GM12878 (cell line): ENCODE measurements at regions not wholly inside any gene's neighbourhood (a gene's known extent, or its start where the extent isn't known, plus 50 kb on each side); places are given as distances from the start of the nearest gene placed in this dataset.

ENCODE experiments used
- ATAC-seq: fragments of 200-7000 bp; cut with Tn5 transposase; 3 replicates; pipeline ENCODE4 v1.9.1; 2020; ENCODE audit warnings: mild to moderate bottlenecking, moderate library complexity
- BruUV-seq: library from RNA; stranded (reverse); fragments of 400-500 nt; replicated peaks from 2 replicates; lab custom pipeline; 2021; lab: Mats Ljungman, UMichigan
- CTCF ChIA-PET: fragments of 300-600 bp; sonication (Branson Sonifier 250); formaldehyde crosslinking; extraction: SDS; loops from one replicate; lab custom pipeline; 2021; ENCODE audit warnings: inconsistent platforms; lab: Yijun Ruan, JAX
- POLR2A ChIA-PET: fragments of 350-600 bp; formaldehyde crosslinking; extraction: SDS; loops from one replicate; lab custom pipeline; 2021; ENCODE audit warnings: inconsistent platforms; lab: Charles Lee
- RAD21 ChIA-PET: fragments of 300-600 bp; sonication (Branson Sonifier 250); formaldehyde crosslinking; loops from one replicate; lab custom pipeline; 2023; ENCODE audit warnings: antibody characterized with exemption; ENCODE audit not compliant: unreplicated experiment; lab: Charles Lee
- SMC1A ChIA-PET: fragments of 300-600 bp; sonication (Branson Sonifier 250); formaldehyde crosslinking; loops from one replicate; lab custom pipeline; 2023; ENCODE audit not compliant: unreplicated experiment, uncharacterized antibody; lab: Charles Lee
- DNase-seq: peaks from one replicate; pipeline ENCODE4 v3.0.0-alpha.2; 2011; ENCODE audit warnings: low read depth, low spot score
- FAIRE-seq: peaks from 3 replicates; lab custom pipeline; 2011; peaks lifted over from hg19 to GRCh38; lab: Jason Lieb, UNC
- H2AFZ ChIP-seq: 2 replicates; pipeline ENCODE4 v1.6.0; 2011; ENCODE audit warnings: low read depth, low read length, control low read depth; ENCODE audit not compliant: control insufficient read depth
- H3K27ac ChIP-seq: 2 replicates; pipeline ENCODE4 v1.5.1; 2011; ENCODE audit warnings: control low read depth; ENCODE audit not compliant: control insufficient read depth, insufficient read depth
- H3K27me3 ChIP-seq, 2 experiments: replicated peaks in 1 of 2; 2 replicates each; pipeline versions ENCODE4 v1.6.0 to v1.6.1; 2011; ENCODE audit warnings: low read length in 1 of 2; ENCODE audit not compliant: control insufficient read depth in 2 of 2, insufficient read depth in 2 of 2
- H3K36me3 ChIP-seq, 2 experiments: 2 replicates each; pipeline ENCODE4 v1.5.1; 2011; ENCODE audit warnings: low read length in 1 of 2; ENCODE audit not compliant: control insufficient read depth in 2 of 2, insufficient read depth in 2 of 2
- H3K4me1 ChIP-seq: 2 replicates; pipeline ENCODE4 v1.6.1; 2011; ENCODE audit warnings: mild to moderate bottlenecking, low read length, moderate library complexity, mixed read lengths; ENCODE audit not compliant: control insufficient read depth, insufficient read depth
- H3K4me2 ChIP-seq: 2 replicates; pipeline ENCODE4 v1.6.0; 2011; ENCODE audit warnings: control low read depth; ENCODE audit not compliant: control insufficient read depth, insufficient read depth
- H3K4me3 ChIP-seq: fragments of 200-600 bp; sonication (generic); 2 replicates; pipeline ENCODE4 v1.5.1; 2016
- H3K79me2 ChIP-seq: 2 replicates; pipeline ENCODE4 v1.6.0; 2011; ENCODE audit warnings: low read length; ENCODE audit not compliant: control insufficient read depth, insufficient read depth
- H3K9ac ChIP-seq: 2 replicates; pipeline ENCODE4 v1.8.0; 2011; ENCODE audit warnings: low read length, control low read depth, mixed read lengths; ENCODE audit not compliant: control insufficient read depth, insufficient read depth
- H3K9me3 ChIP-seq: replicated peaks from 3 replicates; pipeline ENCODE4 v1.5.1; 2011; ENCODE audit warnings: mild to moderate bottlenecking, low read length; ENCODE audit not compliant: control insufficient read depth, insufficient read depth
- H4K20me1 ChIP-seq: 2 replicates; pipeline ENCODE4 v1.6.0; 2011; ENCODE audit not compliant: control insufficient read depth, insufficient read depth
- ATF7 ChIP-seq: fragments of 450-650 bp; IDR thresholded peaks from 2 replicates; pipeline ENCODE4 v1.6.1; 2016; ENCODE audit warnings: low read depth, mild to moderate bottlenecking
- ETV6 ChIP-seq, 2 experiments: fragments of 450-650 bp in 1 of 2; IDR thresholded peaks in 1 of 2; conservative IDR thresholded peaks in 1 of 2; 2 replicates each; pipeline ENCODE4 v1.6.1; 2014; ENCODE audit warnings: antibody characterized with exemption in 1 of 2, borderline replicate concordance in 1 of 2, low read depth in 1 of 2, mild to moderate bottlenecking in 1 of 2, moderate library complexity in 1 of 2
- KDM1A ChIP-seq: fragments of 200-600 bp; sonication (generic); IDR thresholded peaks from 2 replicates; pipeline ENCODE4 v1.6.1; 2016; ENCODE audit warnings: borderline replicate concordance
- NFYA ChIP-seq: IDR thresholded peaks from 2 replicates; pipeline ENCODE4 v1.6.1; 2011; ENCODE audit warnings: low read depth, mild to moderate bottlenecking, low read length, improper control_type of control experiment, borderline replicate concordance
- PAX5 ChIP-seq: IDR thresholded peaks from 2 replicates; pipeline ENCODE4 v1.6.1; 2011; ENCODE audit warnings: low read depth, low read length, borderline replicate concordance
- ZBTB11 ChIP-seq: fragments of 450-650 bp; formaldehyde crosslinking; IDR thresholded peaks from 2 replicates; pipeline ENCODE4 v1.5.0; 2022; ENCODE audit warnings: mild to moderate bottlenecking, missing genetic modification characterization
- ZNF384 ChIP-seq: IDR thresholded peaks from 2 replicates; pipeline ENCODE4 v1.6.1; 2012; ENCODE audit warnings: low read depth, mild to moderate bottlenecking, low read length, improper control_type of control experiment, borderline replicate concordance
- WGBS: methylation state at CpG from one replicate; pipeline ENCODE4 v1.1.6; 2016; ENCODE audit warnings: low lambda C conversion rate; ENCODE audit not compliant: insufficient replicate concordance, insufficient coverage; ENCODE audit errors: missing lambda C conversion rate; 5-methylcytosine and 5-hydroxymethylcytosine counted together
- in situ Hi-C: fragments of 300-500 bp; cut with MboI; formaldehyde crosslinking; loops from 9 replicates; pipeline ENCODE4 v1.14.3; 2018; ENCODE audit warnings: mixed read lengths
- intact Hi-C: fragments of 100-400 bp; cut with micrococcal nuclease; formaldehyde crosslinking; loops from one replicate; pipeline ENCODE4 v1.14.2; 2022; ENCODE audit not compliant: unreplicated experiment

- Histone ChIP-seq H3K36me3 (no peaks in the 10 kb centered on the region), H3K4me3 (no peak overlapping the region), H3K9ac (no peak overlapping the region), H3K27me3 (no peaks in the 10 kb centered on the region), H3K9me3 (no peaks in the 10 kb centered on the region), H3K79me2 (no peaks in the 10 kb centered on the region), H4K20me1 (no peaks in the 10 kb centered on the region), H3K4me1 (peaks cover 53% of the 10 kb centered on the region), H2AFZ (no peak overlapping the region), H3K4me2 (no peak overlapping the region), H3K27ac (no peak overlapping the region)
- WGBS = 100% methylated on average over 4 of the region's 4 CpGs
- TF ChIP-seq ATF7 (no peak), KDM1A (no peak), ZNF384 (no peak), NFYA (no peak), ETV6 (conservative IDR thresholded peaks at IDR 0.05 in 1 of 2, IDR thresholded peaks at IDR 0.05 in 1 of 2; ENCODE audit: borderline replicate concordance in 1 of 2, low read depth in 1 of 2) (no peak), PAX5 (no peak), ZBTB11 (CRISPR knock-in tag) (no peak)
- BruUV-seq = no TSS peak
- ChIA-PET RAD21 (interaction anchor here (1.3 kb wide), 1 partner anchor 55 kb away, joined by 3 read pairs; no protein-coding TSS in a partner anchor), POLR2A (no interaction called here), SMC1A (interaction anchor here (1.4 to 1.9 kb wide), 5 partner anchors 24 to 83 kb away, joined by 3 to 8 read pairs (median 4); no protein-coding TSS in a partner anchor), CTCF (interaction anchor here (1.1 to 1.9 kb wide), 3 partner anchors 42 to 79 kb away, joined by 3 to 4 read pairs (median 3); no protein-coding TSS in a partner anchor)
- in situ Hi-C loops (no loop called here), intact Hi-C loops (loop anchor here (5.0 kb wide), 1 partner anchor 307 kb away; no protein-coding TSS in a partner anchor)
- no peak for DNase-seq
- no peak for ATAC-seq
- FAIRE-seq = no peak
These were observed 53.3 kb upstream of the CD44 start for GRCh38 chr11:35085531-35086165.
